Esophagus muscularis mucosa (tissue), 3 donors: ENCODE measurements at regions not wholly inside any gene's neighbourhood (a gene's known extent, or its start where the extent isn't known, plus 50 kb on each side); places are given as distances from the start of the nearest gene placed in this dataset.

ENCODE experiments used
- EP300 ChIP-seq: sonication (generic); formaldehyde crosslinking; IDR thresholded peaks from one replicate; pipeline ENCODE4 v1.6.1; 2017; ENCODE audit warnings: antibody characterized with exemption
- TF ChIP-seq, protein P1 (sequence below), 3 experiments: fragments of 200-600 bp in 2 of 3; fragments of 450-650 bp in 1 of 3; sonication (generic) in 2 of 3; IDR thresholded peaks; one replicate each; pipeline ENCODE4 v1.5.1; 2017 to 2019; ENCODE audit warnings: antibody characterized with exemption in 3 of 3, mild to moderate bottlenecking in 2 of 3, moderate library complexity in 1 of 3

GRCh38 chr5:155389498-155389897 is 375.9 kb downstream of the KIF4B start:
- TF ChIP-seq, protein P1, sequence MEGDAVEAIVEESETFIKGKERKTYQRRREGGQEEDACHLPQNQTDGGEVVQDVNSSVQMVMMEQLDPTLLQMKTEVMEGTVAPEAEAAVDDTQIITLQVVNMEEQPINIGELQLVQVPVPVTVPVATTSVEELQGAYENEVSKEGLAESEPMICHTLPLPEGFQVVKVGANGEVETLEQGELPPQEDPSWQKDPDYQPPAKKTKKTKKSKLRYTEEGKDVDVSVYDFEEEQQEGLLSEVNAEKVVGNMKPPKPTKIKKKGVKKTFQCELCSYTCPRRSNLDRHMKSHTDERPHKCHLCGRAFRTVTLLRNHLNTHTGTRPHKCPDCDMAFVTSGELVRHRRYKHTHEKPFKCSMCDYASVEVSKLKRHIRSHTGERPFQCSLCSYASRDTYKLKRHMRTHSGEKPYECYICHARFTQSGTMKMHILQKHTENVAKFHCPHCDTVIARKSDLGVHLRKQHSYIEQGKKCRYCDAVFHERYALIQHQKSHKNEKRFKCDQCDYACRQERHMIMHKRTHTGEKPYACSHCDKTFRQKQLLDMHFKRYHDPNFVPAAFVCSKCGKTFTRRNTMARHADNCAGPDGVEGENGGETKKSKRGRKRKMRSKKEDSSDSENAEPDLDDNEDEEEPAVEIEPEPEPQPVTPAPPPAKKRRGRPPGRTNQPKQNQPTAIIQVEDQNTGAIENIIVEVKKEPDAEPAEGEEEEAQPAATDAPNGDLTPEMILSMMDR (IDR thresholded peaks at IDR 0.05): no peak
- TF ChIP-seq EP300: no peak
